ENCODE measurements at regions not wholly inside any gene's neighbourhood (a gene's known extent, or its start where the extent isn't known, plus 50 kb on each side); places are given as distances from the start of the nearest gene placed in this dataset.

DNA sequence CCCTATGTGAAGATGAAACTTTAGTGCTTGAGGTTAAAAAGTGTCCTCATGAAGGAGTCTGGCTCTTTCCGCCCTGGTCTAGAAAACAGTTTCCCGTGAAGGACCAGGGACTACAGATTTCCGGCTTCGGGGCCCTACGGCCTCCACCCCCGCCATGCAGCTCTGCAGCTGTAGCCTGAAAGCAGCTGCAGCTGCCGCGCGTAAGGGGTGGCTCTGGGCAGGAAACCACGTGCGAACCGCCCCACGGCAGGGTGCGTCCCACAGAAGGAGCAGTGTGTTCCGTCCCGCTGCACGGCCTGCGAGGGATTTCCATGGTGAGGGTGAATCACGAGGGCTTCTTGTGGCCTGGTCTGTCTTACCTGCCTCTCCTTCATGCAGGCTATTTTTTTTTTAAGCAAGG, 117.0 kb downstream of the ERMARD start:
- TF ChIP-seq CTCF (conservative IDR thresholded peaks at IDR 0.05) (no peak), ZFX (IDR thresholded peaks at IDR 0.05) (no peak)

Data from C4-2B (cell line).